Thoracic aorta (tissue), 2 donors: ENCODE measurements at regions not wholly inside any gene's neighbourhood (a gene's known extent, or its start where the extent isn't known, plus 50 kb on each side); places are given as distances from the start of the nearest gene placed in this dataset.
A peak's percentile ranks its signal among the peaks of the same experiment; 100 is the strongest.

Experiments used
- ATAC-seq: fragments of 150-250 bp; one replicate; pipeline ENCODE4 v1.8.0; 2017; ENCODE audit warnings: low read depth; ENCODE audit not compliant: insufficient number of reproducible peaks, low FRiP score
- DNase-seq: peaks from one replicate; pipeline ENCODE4 v3.0.0-alpha.2; 2020; ENCODE audit warnings: low spot score
- H3K27ac ChIP-seq, 2 donors: fragments of 200-600 bp; sonication (generic); 1 replicate in 1 of 2; 2 replicates in 1 of 2; pipeline ENCODE4 v1.5.1; 2016; ENCODE audit warnings: mild to moderate bottlenecking in 2 of 2, moderate library complexity in 2 of 2
- H3K27me3 ChIP-seq: fragments of 200-600 bp; sonication (generic); replicated peaks from 2 replicates; pipeline ENCODE4 v1.6.0; 2016; ENCODE audit warnings: mild to moderate bottlenecking; ENCODE audit not compliant: insufficient read depth
- H3K36me3 ChIP-seq: fragments of 200-600 bp; sonication (generic); one replicate; pipeline ENCODE4 v1.5.1; 2016
- H3K4me1 ChIP-seq, 2 donors: fragments of 200-600 bp; sonication (generic); 1 replicate in 1 of 2; 2 replicates in 1 of 2; pipeline versions ENCODE4 v1.5.1 to v1.6.0; 2016; ENCODE audit warnings: low read depth in 2 of 2, mild to moderate bottlenecking in 1 of 2; ENCODE audit not compliant: control insufficient read depth in 1 of 2
- H3K4me3 ChIP-seq: fragments of 200-600 bp; sonication (generic); 2 replicates; pipeline ENCODE4 v1.5.1; 2016; ENCODE audit warnings: mild to moderate bottlenecking
- H3K9me3 ChIP-seq: fragments of 200-600 bp; sonication (generic); 2 replicates; pipeline ENCODE4 v1.5.1; 2016
- TF ChIP-seq, protein P1 (sequence below): fragments of 200-600 bp; sonication (generic); IDR thresholded peaks from one replicate; pipeline ENCODE4 v1.5.1; 2019; ENCODE audit warnings: antibody characterized with exemption

DNA sequence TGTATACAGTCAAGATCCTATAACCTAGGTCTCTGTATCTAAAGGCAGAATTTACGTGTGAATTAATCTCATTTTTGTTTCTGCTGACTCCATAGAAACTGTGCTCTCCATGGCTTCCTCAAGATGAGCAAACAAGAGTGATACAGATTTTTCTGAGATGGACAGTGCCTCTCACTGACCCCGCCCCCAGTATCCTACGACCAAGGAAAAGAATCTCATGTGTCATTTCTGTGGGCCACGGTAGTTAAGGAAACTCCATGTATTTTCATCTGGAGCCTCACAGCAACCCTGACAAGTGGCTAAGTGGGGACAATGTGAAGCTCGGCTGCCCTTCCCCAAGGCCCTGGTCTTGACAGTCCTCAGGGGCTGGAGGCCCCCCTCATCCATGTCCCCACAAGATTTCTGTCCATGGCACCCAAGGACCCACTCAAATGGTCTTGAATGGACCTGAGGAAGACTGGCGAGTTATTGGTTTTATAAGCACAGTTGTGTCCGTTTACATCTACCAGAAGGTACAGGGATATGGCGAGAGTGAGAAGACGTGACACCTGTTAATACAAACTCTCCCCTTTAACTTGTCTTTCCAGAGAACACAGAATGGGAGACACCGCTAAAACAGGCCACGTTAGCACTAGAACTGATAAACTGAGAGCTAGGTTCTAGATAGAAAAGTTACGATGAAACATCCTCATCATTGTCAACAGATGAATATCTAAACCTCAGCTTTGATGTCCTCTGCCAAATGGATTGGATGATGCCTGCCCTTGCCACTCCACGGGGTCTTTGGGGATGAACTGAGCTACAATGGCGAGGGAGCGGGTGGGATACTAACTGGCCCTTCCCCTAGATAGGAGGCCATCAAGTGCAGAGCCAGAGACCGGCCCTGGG is 108.4 kb upstream of the EGLN3 start:
- peaks cover 5 to 21% of the 10 kb centered on the region in 2 donors for H3K4me1 ChIP-seq
- H3K4me3 ChIP-seq: peak overlapping the region; percentile 76
- no peaks in the 10 kb centered on the region for H3K27me3 ChIP-seq
- DNase-seq (no peak), ATAC-seq (no peak)
- TF ChIP-seq, protein P1, sequence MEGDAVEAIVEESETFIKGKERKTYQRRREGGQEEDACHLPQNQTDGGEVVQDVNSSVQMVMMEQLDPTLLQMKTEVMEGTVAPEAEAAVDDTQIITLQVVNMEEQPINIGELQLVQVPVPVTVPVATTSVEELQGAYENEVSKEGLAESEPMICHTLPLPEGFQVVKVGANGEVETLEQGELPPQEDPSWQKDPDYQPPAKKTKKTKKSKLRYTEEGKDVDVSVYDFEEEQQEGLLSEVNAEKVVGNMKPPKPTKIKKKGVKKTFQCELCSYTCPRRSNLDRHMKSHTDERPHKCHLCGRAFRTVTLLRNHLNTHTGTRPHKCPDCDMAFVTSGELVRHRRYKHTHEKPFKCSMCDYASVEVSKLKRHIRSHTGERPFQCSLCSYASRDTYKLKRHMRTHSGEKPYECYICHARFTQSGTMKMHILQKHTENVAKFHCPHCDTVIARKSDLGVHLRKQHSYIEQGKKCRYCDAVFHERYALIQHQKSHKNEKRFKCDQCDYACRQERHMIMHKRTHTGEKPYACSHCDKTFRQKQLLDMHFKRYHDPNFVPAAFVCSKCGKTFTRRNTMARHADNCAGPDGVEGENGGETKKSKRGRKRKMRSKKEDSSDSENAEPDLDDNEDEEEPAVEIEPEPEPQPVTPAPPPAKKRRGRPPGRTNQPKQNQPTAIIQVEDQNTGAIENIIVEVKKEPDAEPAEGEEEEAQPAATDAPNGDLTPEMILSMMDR: no peak
- H3K36me3 ChIP-seq: no peaks in the 10 kb centered on the region
- H3K9me3 ChIP-seq: no peaks in the 10 kb centered on the region
- peak overlapping the region; percentile 87 to 90 for H3K27ac ChIP-seq

DNA sequence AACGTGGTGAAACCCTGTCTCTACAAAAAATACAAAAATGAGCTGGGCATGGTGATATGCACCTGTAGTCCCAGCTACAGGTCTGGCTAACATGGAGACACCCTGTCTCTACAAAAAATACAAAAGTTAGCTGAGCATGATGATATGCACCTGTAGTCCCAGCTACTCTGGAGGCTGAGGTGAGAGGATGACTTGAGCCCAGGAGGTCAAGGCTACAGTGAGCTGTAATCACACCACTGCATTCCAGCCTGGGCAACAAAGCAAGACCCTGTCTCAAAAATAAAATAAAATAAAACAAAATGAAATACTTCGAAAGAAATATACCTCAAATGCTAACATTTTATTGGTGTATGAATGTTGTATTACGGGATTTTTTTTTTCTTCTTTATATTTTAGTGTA is 107.6 kb upstream of the EGLN3 start:
- ATAC-seq: no peak
- Histone ChIP-seq H3K4me1 (peaks cover 3 to 17% of the 10 kb centered on the region in 2 donors), H3K36me3 (no peaks in the 10 kb centered on the region), H3K4me3 (no peak overlapping the region), H3K9me3 (no peaks in the 10 kb centered on the region), H3K27me3 (no peaks in the 10 kb centered on the region), H3K27ac (no peak overlapping the region)
- DNase-seq: no peak
- TF ChIP-seq, protein P1: no peak

DNA sequence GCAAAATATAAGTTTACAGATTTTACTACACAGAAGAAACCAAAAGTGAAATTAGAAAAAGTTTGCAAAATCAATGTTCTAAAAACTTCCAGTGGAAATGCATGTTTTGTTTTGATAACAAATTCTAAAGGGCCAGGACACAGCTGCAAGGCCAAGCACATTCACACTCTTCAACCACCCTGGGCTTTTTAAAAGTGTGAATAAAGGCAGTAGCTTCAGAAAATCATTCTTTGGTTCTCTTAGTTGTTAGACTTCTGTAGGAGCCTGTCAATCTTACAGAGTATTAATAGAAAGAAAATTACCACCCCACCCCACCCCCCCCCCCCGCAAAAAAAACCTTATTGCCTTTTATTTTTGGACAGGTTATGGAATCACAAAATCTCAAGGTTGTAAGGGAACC is 105.2 kb upstream of the EGLN3 start:
- DNase-seq (no peak), ATAC-seq (no peak)
- Histone ChIP-seq H3K4me1 (peaks cover 3 to 24% of the 10 kb centered on the region in 2 donors), H3K36me3 (no peaks in the 10 kb centered on the region), H3K27ac (no peak overlapping the region), H3K4me3 (no peak overlapping the region), H3K27me3 (no peaks in the 10 kb centered on the region), H3K9me3 (no peaks in the 10 kb centered on the region)
- TF ChIP-seq, protein P1: no peak

DNA sequence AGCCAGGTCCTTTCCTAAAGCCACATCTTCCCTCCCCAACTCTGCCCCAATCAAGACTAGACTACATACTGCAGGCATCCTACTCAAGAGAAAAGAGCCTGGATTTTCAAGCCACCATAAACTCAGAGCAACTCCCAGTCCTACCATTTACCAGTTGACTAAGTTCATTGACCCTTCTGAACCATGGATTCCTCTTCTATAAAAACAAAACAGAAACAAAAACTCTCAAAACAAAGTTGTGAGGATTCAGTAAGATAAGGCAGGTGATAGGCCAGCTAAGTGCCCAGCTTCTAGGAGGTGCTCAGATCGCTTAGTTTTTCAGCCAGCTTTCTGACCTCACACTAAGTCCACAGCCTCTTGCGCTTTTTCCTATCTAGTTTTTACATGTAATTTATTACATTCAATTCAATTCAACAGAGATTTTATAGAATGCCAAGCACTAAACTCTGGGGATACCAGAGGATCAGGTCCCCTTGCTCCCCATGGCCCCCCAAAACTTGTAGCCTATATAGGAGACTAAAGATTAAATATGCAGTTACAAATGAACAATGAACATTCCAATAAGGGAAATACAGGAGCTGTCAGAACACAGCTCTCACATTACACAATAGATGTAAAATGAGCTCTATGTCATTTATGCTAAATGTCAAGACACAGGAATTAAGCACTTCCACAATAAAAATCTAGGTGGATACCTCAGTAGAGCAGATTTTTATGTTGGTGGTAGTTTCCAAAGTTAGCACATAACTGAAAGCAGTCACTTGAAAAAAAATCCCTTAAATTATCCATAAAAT is 104.5 kb upstream of the EGLN3 start:
- ATAC-seq: no peak
- no peaks in the 10 kb centered on the region for H3K9me3 ChIP-seq
- H3K36me3 ChIP-seq: no peaks in the 10 kb centered on the region
- H3K4me1 ChIP-seq: peaks cover 3 to 24% of the 10 kb centered on the region in 2 donors
- H3K4me3 ChIP-seq: no peak overlapping the region
- H3K27me3 ChIP-seq: no peaks in the 10 kb centered on the region
- H3K27ac ChIP-seq: no peak overlapping the region
- TF ChIP-seq, protein P1: no peak
- no peak for DNase-seq

DNA sequence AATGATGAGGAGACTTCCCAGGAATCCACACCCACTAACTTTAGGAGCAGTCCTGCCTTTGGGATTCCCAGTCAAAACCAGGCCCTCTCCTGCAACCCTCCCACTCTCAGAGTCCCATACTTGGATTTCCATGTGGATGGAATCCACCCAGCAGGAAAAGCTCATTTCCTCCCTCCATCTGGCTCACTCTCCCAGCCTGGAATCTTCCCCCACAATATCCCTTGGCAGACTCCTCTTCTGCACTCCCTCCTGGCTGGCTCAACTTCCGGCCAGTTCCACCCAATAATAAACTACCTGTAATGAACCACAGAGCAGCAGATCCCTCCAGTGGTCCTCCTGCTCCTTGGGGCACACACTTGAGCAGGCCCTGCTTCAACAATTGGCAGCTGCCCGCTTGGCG is 102.8 kb upstream of the EGLN3 start:
- Histone ChIP-seq H3K27ac (peak overlapping the region in 1 of 2 donors; percentile 12), H3K9me3 (no peaks in the 10 kb centered on the region), H3K4me3 (no peak overlapping the region), H3K36me3 (no peaks in the 10 kb centered on the region), H3K4me1 (peaks cover 3 to 16% of the 10 kb centered on the region in 2 donors), H3K27me3 (no peaks in the 10 kb centered on the region)
- TF ChIP-seq, protein P1: no peak
- ATAC-seq: no peak
- DNase-seq: no peak
